ENCODE measurements at regions not wholly inside any gene's neighbourhood (a gene's known extent, or its start where the extent isn't known, plus 50 kb on each side); places are given as distances from the start of the nearest gene placed in this dataset.

- no peaks in the 10 kb centered on the region for H3K79me2 ChIP-seq (ENCODE audit: insufficient read depth, low read length)
- no peaks in the 10 kb centered on the region for H3K27me3 ChIP-seq (ENCODE audit: insufficient read depth, low read length, poor library complexity, severe bottlenecking)
- H3K4me3 ChIP-seq (ENCODE audit: low read length, poor library complexity, severe bottlenecking) = no peak overlapping the region
- H3K9me3 ChIP-seq (ENCODE audit: insufficient read depth, low read depth, low read length) = no peaks in the 10 kb centered on the region
- TF ChIP-seq CTCF (conservative IDR thresholded peaks at IDR 0.05; ENCODE audit: low read length) (no peak), EZH2phosphoT487 (IDR thresholded peaks at IDR 0.05; ENCODE audit: borderline replicate concordance) (no peak)
- H2AFZ ChIP-seq (ENCODE audit: low read length) = no peak overlapping the region
- no peak overlapping the region for H3K4me2 ChIP-seq (ENCODE audit: low read depth, low read length, poor library complexity, severe bottlenecking)
- no peaks in the 10 kb centered on the region for H3K9me2 ChIP-seq (replicated peaks; ENCODE audit: low read depth, low read length)
- H3K9ac ChIP-seq (ENCODE audit: low read depth, low read length, poor library complexity, severe bottlenecking) = no peak overlapping the region
- H3K36me3 ChIP-seq (ENCODE audit: insufficient read depth, low read length) = no peaks in the 10 kb centered on the region
- H3F3A ChIP-seq (ENCODE audit: low read depth) = no peaks in the 10 kb centered on the region
- no peaks in the 10 kb centered on the region for H4K20me1 ChIP-seq (ENCODE audit: insufficient read depth, low read length, poor library complexity, severe bottlenecking)
- H3K4me1 ChIP-seq (ENCODE audit: insufficient read depth, low read length, poor library complexity, severe bottlenecking) = no peaks in the 10 kb centered on the region
Observed at GRCh38 chr4:119870856-119871255, 195.8 kb downstream of the MAD2L1 start.

GRCh38 chr4:119865789-119866188 lies 200.9 kb downstream of the MAD2L1 start:
- Histone ChIP-seq H3K27me3 (ENCODE audit: insufficient read depth, low read length, poor library complexity, severe bottlenecking) (no peaks in the 10 kb centered on the region), H4K20me1 (ENCODE audit: insufficient read depth, low read length, poor library complexity, severe bottlenecking) (no peaks in the 10 kb centered on the region), H3K79me2 (ENCODE audit: insufficient read depth, low read length) (no peaks in the 10 kb centered on the region), H3K4me2 (ENCODE audit: low read depth, low read length, poor library complexity, severe bottlenecking) (no peak overlapping the region), H3K4me3 (ENCODE audit: low read length, poor library complexity, severe bottlenecking) (no peak overlapping the region), H3K36me3 (ENCODE audit: insufficient read depth, low read length) (no peaks in the 10 kb centered on the region), H3K9ac (ENCODE audit: low read depth, low read length, poor library complexity, severe bottlenecking) (no peak overlapping the region), H3K9me2 (replicated peaks; ENCODE audit: low read depth, low read length) (no peaks in the 10 kb centered on the region), H2AFZ (ENCODE audit: low read length) (no peak overlapping the region), H3F3A (ENCODE audit: low read depth) (no peaks in the 10 kb centered on the region), H3K4me1 (ENCODE audit: insufficient read depth, low read length, poor library complexity, severe bottlenecking) (no peaks in the 10 kb centered on the region), H3K9me3 (ENCODE audit: insufficient read depth, low read depth, low read length) (no peaks in the 10 kb centered on the region)
- no peak for TF ChIP-seq EZH2phosphoT487 (IDR thresholded peaks at IDR 0.05; ENCODE audit: borderline replicate concordance)
- TF ChIP-seq CTCF (conservative IDR thresholded peaks at IDR 0.05; ENCODE audit: low read length) = no peak

GRCh38 chr4:119865389-119865788 lies 201.3 kb downstream of the MAD2L1 start:
- TF ChIP-seq EZH2phosphoT487 (IDR thresholded peaks at IDR 0.05; ENCODE audit: borderline replicate concordance) = no peak
- no peak for TF ChIP-seq CTCF (conservative IDR thresholded peaks at IDR 0.05; ENCODE audit: low read length)
- Histone ChIP-seq H3K9me3 (ENCODE audit: insufficient read depth, low read depth, low read length) (no peaks in the 10 kb centered on the region), H3K4me2 (ENCODE audit: low read depth, low read length, poor library complexity, severe bottlenecking) (no peak overlapping the region), H3K4me3 (ENCODE audit: low read length, poor library complexity, severe bottlenecking) (no peak overlapping the region), H3K9me2 (replicated peaks; ENCODE audit: low read depth, low read length) (no peaks in the 10 kb centered on the region), H3K79me2 (ENCODE audit: insufficient read depth, low read length) (no peaks in the 10 kb centered on the region), H3K27me3 (ENCODE audit: insufficient read depth, low read length, poor library complexity, severe bottlenecking) (no peaks in the 10 kb centered on the region), H3K36me3 (ENCODE audit: insufficient read depth, low read length) (no peaks in the 10 kb centered on the region), H3K9ac (ENCODE audit: low read depth, low read length, poor library complexity, severe bottlenecking) (no peak overlapping the region), H3K4me1 (ENCODE audit: insufficient read depth, low read length, poor library complexity, severe bottlenecking) (no peaks in the 10 kb centered on the region), H4K20me1 (ENCODE audit: insufficient read depth, low read length, poor library complexity, severe bottlenecking) (no peaks in the 10 kb centered on the region), H2AFZ (ENCODE audit: low read length) (no peak overlapping the region), H3F3A (ENCODE audit: low read depth) (no peaks in the 10 kb centered on the region)
